Duodenal mucosa (tissue), 2 donors: ENCODE measurements at regions not wholly inside any gene's neighbourhood (a gene's known extent, or its start where the extent isn't known, plus 50 kb on each side); places are given as distances from the start of the nearest gene placed in this dataset.

Source experiments
- H3K27ac ChIP-seq: one replicate; pipeline ENCODE4 v1.7.0; 2013; ENCODE audit warnings: low read depth, low read length
- H3K27me3 ChIP-seq, 2 donors: one replicate each; pipeline ENCODE4 v1.7.0; 2013; ENCODE audit warnings: low read length in 2 of 2, control low read depth in 1 of 2; ENCODE audit not compliant: insufficient read depth in 2 of 2, control insufficient read depth in 1 of 2
- H3K36me3 ChIP-seq, 2 donors: one replicate each; pipeline ENCODE4 v1.7.0; 2013; ENCODE audit warnings: low read length in 2 of 2, control low read depth in 1 of 2; ENCODE audit not compliant: insufficient read depth in 2 of 2, control insufficient read depth in 1 of 2
- H3K4me1 ChIP-seq, 2 donors: one replicate each; pipeline ENCODE4 v1.7.0; 2013; ENCODE audit warnings: low read length in 2 of 2, control low read depth in 1 of 2; ENCODE audit not compliant: insufficient read depth in 2 of 2, control insufficient read depth in 1 of 2
- H3K4me3 ChIP-seq, 2 donors: one replicate each; pipeline ENCODE4 v1.7.0; 2013; ENCODE audit warnings: low read length in 2 of 2, low read depth in 1 of 2
- H3K9ac ChIP-seq, 2 donors: one replicate each; pipeline ENCODE4 v1.7.0; 2013; ENCODE audit warnings: low read length in 2 of 2, low read depth in 1 of 2
- H3K9me3 ChIP-seq, 2 donors: one replicate each; pipeline ENCODE4 v1.7.0; 2013; ENCODE audit warnings: low read length in 2 of 2, control low read depth in 1 of 2; ENCODE audit not compliant: control insufficient read depth in 1 of 2

GRCh38 chr18:38421021-38421420 lies 855.4 kb upstream of the CELF4 start:
- Histone ChIP-seq H3K4me3 (no peak overlapping the region), H3K9me3 (no peaks in the 10 kb centered on the region), H3K36me3 (no peaks in the 10 kb centered on the region), H3K9ac (no peak overlapping the region), H3K27me3 (no peaks in the 10 kb centered on the region), H3K27ac (no peak overlapping the region), H3K4me1 (no peaks in the 10 kb centered on the region)

GRCh38 chr18:38420611-38421010 lies 855.0 kb upstream of the CELF4 start:
- no peak overlapping the region for H3K9ac ChIP-seq
- H3K36me3 ChIP-seq, result no peaks in the 10 kb centered on the region
- no peak overlapping the region for H3K27ac ChIP-seq
- H3K4me1 ChIP-seq, result no peaks in the 10 kb centered on the region
- no peaks in the 10 kb centered on the region for H3K27me3 ChIP-seq
- no peak overlapping the region for H3K4me3 ChIP-seq
- H3K9me3 ChIP-seq, result no peaks in the 10 kb centered on the region

GRCh38 chr18:38415811-38416210 lies 850.2 kb upstream of the CELF4 start:
- Histone ChIP-seq H3K9ac (no peak overlapping the region), H3K27ac (no peak overlapping the region), H3K4me3 (no peak overlapping the region), H3K9me3 (peaks cover 0 to 4% of the 10 kb centered on the region in 2 donors), H3K27me3 (no peaks in the 10 kb centered on the region), H3K36me3 (no peaks in the 10 kb centered on the region), H3K4me1 (no peaks in the 10 kb centered on the region)

GRCh38 chr18:38413193-38413592 lies 847.6 kb upstream of the CELF4 start:
- no peaks in the 10 kb centered on the region for H3K27me3 ChIP-seq
- H3K9ac ChIP-seq, result no peak overlapping the region
- H3K27ac ChIP-seq, result no peak overlapping the region
- peaks cover 0 to 4% of the 10 kb centered on the region in 2 donors for H3K9me3 ChIP-seq
- H3K4me1 ChIP-seq, result no peaks in the 10 kb centered on the region
- no peaks in the 10 kb centered on the region for H3K36me3 ChIP-seq
- no peak overlapping the region for H3K4me3 ChIP-seq

- Histone ChIP-seq H3K4me3 (no peak overlapping the region), H3K27ac (no peak overlapping the region), H3K4me1 (no peaks in the 10 kb centered on the region), H3K9ac (no peak overlapping the region), H3K9me3 (peaks cover 0 to 4% of the 10 kb centered on the region in 2 donors), H3K27me3 (no peaks in the 10 kb centered on the region), H3K36me3 (no peaks in the 10 kb centered on the region)
Measured at GRCh38 chr18:38406607-38407006, 841.0 kb upstream of the CELF4 start.

- Histone ChIP-seq H3K4me3 (no peak overlapping the region), H3K9ac (no peak overlapping the region), H3K4me1 (no peaks in the 10 kb centered on the region), H3K27ac (no peak overlapping the region), H3K27me3 (no peaks in the 10 kb centered on the region), H3K36me3 (no peaks in the 10 kb centered on the region), H3K9me3 (no peaks in the 10 kb centered on the region)
Measured at GRCh38 chr18:38402509-38402908, 836.9 kb upstream of the CELF4 start.

- Histone ChIP-seq H3K4me1 (no peaks in the 10 kb centered on the region), H3K27me3 (no peaks in the 10 kb centered on the region), H3K9ac (no peak overlapping the region)
Measured at GRCh38 chr18:38397094-38397493, 831.5 kb upstream of the CELF4 start.

GRCh38 chr18:38386146-38386545 lies 820.5 kb upstream of the CELF4 start:
- Histone ChIP-seq H3K27ac (no peak overlapping the region), H3K4me3 (no peak overlapping the region), H3K9ac (no peak overlapping the region), H3K4me1 (no peaks in the 10 kb centered on the region), H3K36me3 (no peaks in the 10 kb centered on the region), H3K9me3 (no peaks in the 10 kb centered on the region), H3K27me3 (no peaks in the 10 kb centered on the region)

More at GRCh38 chr18:38397094-38397493, 831.5 kb upstream of the CELF4 start:
- Histone ChIP-seq H3K27ac (no peak overlapping the region), H3K9me3 (no peaks in the 10 kb centered on the region), H3K36me3 (no peaks in the 10 kb centered on the region), H3K4me3 (no peak overlapping the region)

- no peak overlapping the region for H3K27ac ChIP-seq
- H3K9ac ChIP-seq, result no peak overlapping the region
- no peaks in the 10 kb centered on the region for H3K36me3 ChIP-seq
- no peaks in the 10 kb centered on the region for H3K4me1 ChIP-seq
- H3K27me3 ChIP-seq, result no peaks in the 10 kb centered on the region
- no peaks in the 10 kb centered on the region for H3K9me3 ChIP-seq
- no peak overlapping the region for H3K4me3 ChIP-seq
Measured at GRCh38 chr18:38369772-38370690, 804.4 kb upstream of the CELF4 start.

GRCh38 chr18:38368886-38369285 lies 803.3 kb upstream of the CELF4 start:
- no peaks in the 10 kb centered on the region for H3K36me3 ChIP-seq
- no peak overlapping the region for H3K9ac ChIP-seq
- no peak overlapping the region for H3K4me3 ChIP-seq
- no peaks in the 10 kb centered on the region for H3K27me3 ChIP-seq
- no peaks in the 10 kb centered on the region for H3K9me3 ChIP-seq
- H3K27ac ChIP-seq, result no peak overlapping the region
- no peaks in the 10 kb centered on the region for H3K4me1 ChIP-seq
